Vagina (tissue), 2 donors: ENCODE measurements at regions not wholly inside any gene's neighbourhood (a gene's known extent, or its start where the extent isn't known, plus 50 kb on each side); places are given as distances from the start of the nearest gene placed in this dataset.
A peak's percentile ranks its signal among the peaks of the same experiment; 100 is the strongest.

ENCODE experiments used
- DNase-seq, 2 donors: peaks; one replicate each; pipeline ENCODE4 v3.0.0-alpha.2; 2017; ENCODE audit errors: extremely low spot score in 2 of 2
- H3K27ac ChIP-seq: fragments of 200-600 bp; sonication (generic); one replicate; pipeline ENCODE4 v1.5.1; 2019
- H3K27me3 ChIP-seq: fragments of 200-600 bp; sonication (generic); one replicate; pipeline ENCODE4 v1.5.1; 2019
- H3K36me3 ChIP-seq, 2 donors: fragments of 200-600 bp; sonication (generic); one replicate each; pipeline ENCODE4 v1.5.1; 2017 to 2019
- H3K4me1 ChIP-seq: fragments of 200-600 bp; sonication (generic); one replicate; pipeline ENCODE4 v1.5.1; 2019
- H3K4me3 ChIP-seq, 2 donors: fragments of 200-600 bp; sonication (generic); 1 replicate in 1 of 2; 2 replicates in 1 of 2; pipeline ENCODE4 v1.5.1; 2016 to 2019
- H3K9me3 ChIP-seq: fragments of 200-600 bp; sonication (generic); one replicate; pipeline ENCODE4 v1.5.1; 2019
- POLR2A ChIP-seq, 2 donors: fragments of 450-650 bp; IDR thresholded peaks; one replicate each; pipeline ENCODE4 v1.6.1; 2017; ENCODE audit warnings: antibody characterized with exemption in 2 of 2, mild to moderate bottlenecking in 2 of 2, moderate library complexity in 2 of 2
- POLR2AphosphoS5 ChIP-seq, 2 donors: sonication (generic); formaldehyde crosslinking; IDR thresholded peaks; one replicate each; pipeline ENCODE4 v1.9.0; 2017; ENCODE audit warnings: antibody characterized with exemption in 2 of 2, mild to moderate bottlenecking in 2 of 2, low read depth in 1 of 2; ENCODE audit not compliant: insufficient read depth in 1 of 2
- intact Hi-C: fragments of 100-400 bp; cut with DNase I; formaldehyde crosslinking; loops from one replicate; pipeline ENCODE4 v1.15.1; 2023
- TF ChIP-seq, protein P1 (sequence below), 3 experiments: fragments of 450-650 bp in 2 of 3; fragments of 200-600 bp in 1 of 3; sonication (generic) in 1 of 3; IDR thresholded peaks; one replicate each; pipeline ENCODE4 v1.5.1; 2017 to 2019; ENCODE audit warnings: antibody characterized with exemption in 3 of 3, mild to moderate bottlenecking in 2 of 3, moderate library complexity in 2 of 3

GRCh38 chr19:30640252-30640965 is 268.2 kb downstream of the ZNF536 start:
- H3K9me3 ChIP-seq, result no peaks in the 10 kb centered on the region
- H3K4me1 ChIP-seq, result no peaks in the 10 kb centered on the region
- no peak overlapping the region for H3K27ac ChIP-seq
- DNase-seq, result peak; percentile 31 to 72
- no peaks in the 10 kb centered on the region for H3K27me3 ChIP-seq
- H3K4me3 ChIP-seq, result no peak overlapping the region
- intact Hi-C loops, result no loop called here
- no peak for TF ChIP-seq POLR2AphosphoS5 (IDR thresholded peaks at IDR 0.05; ENCODE audit: insufficient read depth in 1 of 2, low read depth in 1 of 2)
- TF ChIP-seq, protein P1, sequence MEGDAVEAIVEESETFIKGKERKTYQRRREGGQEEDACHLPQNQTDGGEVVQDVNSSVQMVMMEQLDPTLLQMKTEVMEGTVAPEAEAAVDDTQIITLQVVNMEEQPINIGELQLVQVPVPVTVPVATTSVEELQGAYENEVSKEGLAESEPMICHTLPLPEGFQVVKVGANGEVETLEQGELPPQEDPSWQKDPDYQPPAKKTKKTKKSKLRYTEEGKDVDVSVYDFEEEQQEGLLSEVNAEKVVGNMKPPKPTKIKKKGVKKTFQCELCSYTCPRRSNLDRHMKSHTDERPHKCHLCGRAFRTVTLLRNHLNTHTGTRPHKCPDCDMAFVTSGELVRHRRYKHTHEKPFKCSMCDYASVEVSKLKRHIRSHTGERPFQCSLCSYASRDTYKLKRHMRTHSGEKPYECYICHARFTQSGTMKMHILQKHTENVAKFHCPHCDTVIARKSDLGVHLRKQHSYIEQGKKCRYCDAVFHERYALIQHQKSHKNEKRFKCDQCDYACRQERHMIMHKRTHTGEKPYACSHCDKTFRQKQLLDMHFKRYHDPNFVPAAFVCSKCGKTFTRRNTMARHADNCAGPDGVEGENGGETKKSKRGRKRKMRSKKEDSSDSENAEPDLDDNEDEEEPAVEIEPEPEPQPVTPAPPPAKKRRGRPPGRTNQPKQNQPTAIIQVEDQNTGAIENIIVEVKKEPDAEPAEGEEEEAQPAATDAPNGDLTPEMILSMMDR (IDR thresholded peaks at IDR 0.05), result no peak
- no peak for TF ChIP-seq POLR2A (IDR thresholded peaks at IDR 0.05)
- H3K36me3 ChIP-seq, result no peaks in the 10 kb centered on the region

- Histone ChIP-seq H3K27ac (no peak overlapping the region), H3K4me3 (no peak overlapping the region), H3K36me3 (no peaks in the 10 kb centered on the region), H3K9me3 (no peaks in the 10 kb centered on the region), H3K4me1 (no peaks in the 10 kb centered on the region), H3K27me3 (no peaks in the 10 kb centered on the region)
- intact Hi-C loops, result no loop called here
- no peak for DNase-seq
- TF ChIP-seq POLR2A (IDR thresholded peaks at IDR 0.05), result no peak
- TF ChIP-seq, protein P1 (IDR thresholded peaks at IDR 0.05), result no peak
- no peak for TF ChIP-seq POLR2AphosphoS5 (IDR thresholded peaks at IDR 0.05; ENCODE audit: insufficient read depth in 1 of 2, low read depth in 1 of 2)
Measured at GRCh38 chr19:30638889-30639288, 266.7 kb downstream of the ZNF536 start.

DNA sequence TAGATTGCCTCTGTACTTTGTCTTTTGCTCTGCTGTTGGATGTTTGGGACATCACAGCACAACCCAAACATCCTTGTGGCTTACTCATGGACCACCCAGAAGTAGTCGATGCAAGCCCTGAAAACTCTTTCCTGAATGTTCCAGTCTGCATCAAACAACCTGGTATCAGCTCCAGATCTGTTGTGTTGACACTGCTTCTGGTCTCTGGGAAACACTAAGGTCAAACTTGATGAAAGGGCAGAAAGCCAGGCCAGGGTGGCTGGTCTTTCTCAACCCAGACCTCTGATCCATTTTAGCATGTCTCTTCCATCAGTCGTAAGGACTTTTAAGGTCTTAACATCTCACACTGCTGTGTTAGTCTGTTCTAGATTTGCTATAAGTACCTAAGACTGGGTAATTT is 265.7 kb downstream of the ZNF536 start:
- DNase-seq, result peak in 1 of 2 donors; percentile 49
- intact Hi-C loops, result no loop called here
- no peaks in the 10 kb centered on the region for H3K36me3 ChIP-seq
- no peak overlapping the region for H3K4me3 ChIP-seq
- no peaks in the 10 kb centered on the region for H3K4me1 ChIP-seq
- no peaks in the 10 kb centered on the region for H3K9me3 ChIP-seq
- TF ChIP-seq, protein P1 (IDR thresholded peaks at IDR 0.05), result no peak
- TF ChIP-seq POLR2AphosphoS5 (IDR thresholded peaks at IDR 0.05; ENCODE audit: insufficient read depth in 1 of 2, low read depth in 1 of 2) (no peak), POLR2A (IDR thresholded peaks at IDR 0.05) (no peak)
- H3K27me3 ChIP-seq, result no peaks in the 10 kb centered on the region
- no peak overlapping the region for H3K27ac ChIP-seq

- Histone ChIP-seq H3K27ac (no peak overlapping the region), H3K4me3 (no peak overlapping the region), H3K27me3 (no peaks in the 10 kb centered on the region), H3K36me3 (no peaks in the 10 kb centered on the region), H3K4me1 (no peaks in the 10 kb centered on the region), H3K9me3 (no peaks in the 10 kb centered on the region)
- TF ChIP-seq POLR2AphosphoS5 (IDR thresholded peaks at IDR 0.05; ENCODE audit: insufficient read depth in 1 of 2, low read depth in 1 of 2), result no peak
- TF ChIP-seq, protein P1 (IDR thresholded peaks at IDR 0.05), result no peak
- no peak for TF ChIP-seq POLR2A (IDR thresholded peaks at IDR 0.05)
- intact Hi-C loops, result no loop called here
- DNase-seq, result peak in 1 of 2 donors; percentile 62
Measured at GRCh38 chr19:30634996-30635975, 263.1 kb downstream of the ZNF536 start.
